Hepatocyte (in vitro differentiated cells): ENCODE measurements at regions not wholly inside any gene's neighbourhood (a gene's known extent, or its start where the extent isn't known, plus 50 kb on each side); places are given as distances from the start of the nearest gene placed in this dataset.

ENCODE experiments used
- DNase-seq: peaks from one replicate; pipeline ENCODE4 v3.0.0-alpha.2; 2016; ENCODE audit warnings: low spot score
- H2AFZ ChIP-seq: fragments of 200-600 bp; sonication (generic); 2 replicates; pipeline ENCODE4 v1.6.0; 2016; ENCODE audit warnings: antibody characterized with exemption, mild to moderate bottlenecking
- H3K27ac ChIP-seq: fragments of 200-600 bp; sonication (generic); 2 replicates; pipeline ENCODE4 v1.5.1; 2016; ENCODE audit warnings: mild to moderate bottlenecking
- H3K27me3 ChIP-seq: fragments of 200-600 bp; sonication (generic); 2 replicates; pipeline ENCODE4 v1.6.1; 2016
- H3K36me3 ChIP-seq: fragments of 200-600 bp; sonication (generic); replicated peaks from 2 replicates; pipeline ENCODE4 v1.5.1; 2016; ENCODE audit warnings: low read depth; ENCODE audit not compliant: insufficient read depth
- H3K4me1 ChIP-seq: fragments of 200-600 bp; sonication (generic); 2 replicates; pipeline ENCODE4 v1.5.1; 2016; ENCODE audit warnings: mild to moderate bottlenecking, moderate library complexity; ENCODE audit not compliant: insufficient read depth
- H3K4me2 ChIP-seq: fragments of 200-600 bp; sonication (generic); 2 replicates; pipeline ENCODE4 v1.6.0; 2016
- H3K4me3 ChIP-seq: fragments of 200-600 bp; sonication (generic); 2 replicates; pipeline ENCODE4 v1.5.1; 2016; ENCODE audit warnings: mild to moderate bottlenecking
- H3K79me2 ChIP-seq: fragments of 200-600 bp; sonication (generic); 2 replicates; pipeline ENCODE4 v1.6.0; 2017; ENCODE audit warnings: mild to moderate bottlenecking
- H3K9me2 ChIP-seq: fragments of 200-600 bp; sonication (generic); replicated peaks from 2 replicates; pipeline ENCODE4 v1.6.0; 2017; ENCODE audit warnings: mild to moderate bottlenecking; ENCODE audit not compliant: insufficient read depth
- H3K9me3 ChIP-seq: fragments of 200-600 bp; sonication (generic); 2 replicates; pipeline ENCODE4 v1.5.1; 2016; ENCODE audit warnings: low read depth, mild to moderate bottlenecking
- H4K20me1 ChIP-seq: fragments of 200-600 bp; sonication (generic); 2 replicates; pipeline ENCODE4 v1.6.0; 2016; ENCODE audit warnings: mild to moderate bottlenecking; ENCODE audit not compliant: insufficient read depth, poor library complexity, severe bottlenecking
- EZH2 ChIP-seq: fragments of 200-600 bp; sonication (generic); IDR thresholded peaks from 2 replicates; pipeline ENCODE4 v1.6.1; 2016; ENCODE audit warnings: antibody characterized with exemption, mild to moderate bottlenecking, borderline replicate concordance
- EZH2phosphoT487 ChIP-seq: fragments of 200-600 bp; sonication (generic); IDR thresholded peaks from one replicate; pipeline ENCODE4 v1.6.1; 2018; ENCODE audit warnings: antibody characterized with exemption, mild to moderate bottlenecking, low read depth, moderate library complexity; ENCODE audit not compliant: unreplicated experiment, severe bottlenecking
- WGBS: methylation state at CpG from one replicate; pipeline ENCODE4 v1.1.6; 2016; ENCODE audit warnings: low lambda C conversion rate; ENCODE audit errors: missing lambda C conversion rate; 5-methylcytosine and 5-hydroxymethylcytosine counted together
- TF ChIP-seq, protein P1 (sequence below): fragments of 200-600 bp; sonication (generic); IDR thresholded peaks from 2 replicates; pipeline ENCODE4 v1.5.1; 2016; ENCODE audit warnings: antibody characterized with exemption, mild to moderate bottlenecking; ENCODE audit not compliant: poor library complexity

DNA sequence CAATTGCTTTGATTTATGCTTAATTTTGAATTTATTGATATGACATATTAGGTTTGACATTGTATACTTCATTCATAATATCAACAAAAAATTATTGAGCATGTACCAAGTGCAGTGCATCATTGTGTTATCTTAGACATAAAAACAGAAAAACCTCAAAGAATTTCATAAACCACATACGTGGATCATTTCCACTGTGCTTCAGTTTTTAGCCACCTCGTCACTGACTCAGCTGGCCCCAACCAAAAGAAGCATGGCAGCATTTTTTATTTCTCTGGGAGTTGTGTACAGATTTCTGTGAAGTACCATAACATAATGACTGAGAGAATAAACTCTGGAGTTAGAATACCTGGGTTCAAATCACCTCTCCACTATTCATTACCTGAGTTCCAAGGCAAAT is 95.6 kb upstream of the C1orf87 start:
- Histone ChIP-seq H3K4me1 (no peaks in the 10 kb centered on the region), H4K20me1 (no peaks in the 10 kb centered on the region), H3K4me3 (no peak overlapping the region), H3K27me3 (no peaks in the 10 kb centered on the region), H3K27ac (no peak overlapping the region), H3K9me2 (no peaks in the 10 kb centered on the region), H3K4me2 (no peak overlapping the region), H3K36me3 (no peaks in the 10 kb centered on the region), H3K9me3 (no peaks in the 10 kb centered on the region), H3K79me2 (no peaks in the 10 kb centered on the region), H2AFZ (no peak overlapping the region)
- 79% methylated on average over 2 of the region's 2 CpGs for WGBS
- TF ChIP-seq EZH2 (no peak), EZH2phosphoT487 (no peak)
- TF ChIP-seq, protein P1, sequence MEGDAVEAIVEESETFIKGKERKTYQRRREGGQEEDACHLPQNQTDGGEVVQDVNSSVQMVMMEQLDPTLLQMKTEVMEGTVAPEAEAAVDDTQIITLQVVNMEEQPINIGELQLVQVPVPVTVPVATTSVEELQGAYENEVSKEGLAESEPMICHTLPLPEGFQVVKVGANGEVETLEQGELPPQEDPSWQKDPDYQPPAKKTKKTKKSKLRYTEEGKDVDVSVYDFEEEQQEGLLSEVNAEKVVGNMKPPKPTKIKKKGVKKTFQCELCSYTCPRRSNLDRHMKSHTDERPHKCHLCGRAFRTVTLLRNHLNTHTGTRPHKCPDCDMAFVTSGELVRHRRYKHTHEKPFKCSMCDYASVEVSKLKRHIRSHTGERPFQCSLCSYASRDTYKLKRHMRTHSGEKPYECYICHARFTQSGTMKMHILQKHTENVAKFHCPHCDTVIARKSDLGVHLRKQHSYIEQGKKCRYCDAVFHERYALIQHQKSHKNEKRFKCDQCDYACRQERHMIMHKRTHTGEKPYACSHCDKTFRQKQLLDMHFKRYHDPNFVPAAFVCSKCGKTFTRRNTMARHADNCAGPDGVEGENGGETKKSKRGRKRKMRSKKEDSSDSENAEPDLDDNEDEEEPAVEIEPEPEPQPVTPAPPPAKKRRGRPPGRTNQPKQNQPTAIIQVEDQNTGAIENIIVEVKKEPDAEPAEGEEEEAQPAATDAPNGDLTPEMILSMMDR, result no peak
- no peak for DNase-seq

DNA sequence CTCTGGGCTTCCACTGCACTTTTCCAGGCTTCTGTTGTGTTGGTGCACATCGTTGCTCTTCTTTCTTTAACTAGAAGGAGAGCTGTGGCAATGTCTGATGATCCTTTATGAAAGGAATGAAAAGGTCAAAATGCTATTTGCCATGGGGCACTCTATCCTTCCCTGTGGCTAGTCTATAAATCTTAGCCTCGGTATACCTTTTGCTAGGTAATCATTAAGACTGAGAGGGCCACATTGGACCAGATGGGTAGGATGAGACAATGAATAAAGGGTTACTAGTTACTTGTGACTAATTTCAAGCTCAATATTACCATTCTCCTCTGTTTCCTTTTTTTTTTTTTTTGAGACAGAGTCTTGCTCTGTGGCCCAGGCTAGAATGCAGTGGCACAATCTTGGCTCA is 89.4 kb upstream of the C1orf87 start:
- Histone ChIP-seq H3K79me2 (no peaks in the 10 kb centered on the region), H4K20me1 (no peaks in the 10 kb centered on the region), H3K9me3 (no peaks in the 10 kb centered on the region), H3K27me3 (no peaks in the 10 kb centered on the region), H2AFZ (no peak overlapping the region), H3K4me3 (no peak overlapping the region), H3K36me3 (no peaks in the 10 kb centered on the region), H3K27ac (no peak overlapping the region), H3K4me2 (no peak overlapping the region), H3K4me1 (no peaks in the 10 kb centered on the region), H3K9me2 (no peaks in the 10 kb centered on the region)
- TF ChIP-seq, protein P1, result no peak
- TF ChIP-seq EZH2 (no peak), EZH2phosphoT487 (no peak)
- no peak for DNase-seq
- 72% methylated on average over 2 of the region's 2 CpGs for WGBS

DNA sequence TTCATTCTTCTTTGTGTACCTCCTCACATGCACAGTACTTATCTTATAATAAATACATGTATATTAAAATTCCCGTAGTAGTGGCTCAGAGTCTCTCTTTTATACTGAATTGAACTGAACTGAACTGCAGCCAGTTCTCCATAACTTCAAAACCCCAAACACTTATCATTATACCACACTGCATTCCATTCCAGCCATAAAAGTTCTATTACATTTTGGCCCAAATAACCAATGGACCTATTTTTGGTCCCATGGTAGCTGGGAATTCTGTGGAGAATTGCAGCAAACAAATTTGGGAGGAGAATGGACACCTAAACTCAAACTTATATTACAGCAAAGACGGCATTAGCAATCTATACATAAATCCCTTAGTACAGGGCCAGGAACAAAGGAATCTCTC is 86.6 kb upstream of the C1orf87 start:
- no peaks in the 10 kb centered on the region for H3K79me2 ChIP-seq
- H2AFZ ChIP-seq, result no peak overlapping the region
- DNase-seq, result no peak
- no peaks in the 10 kb centered on the region for H3K9me3 ChIP-seq
- H3K36me3 ChIP-seq, result no peaks in the 10 kb centered on the region
- no peak overlapping the region for H3K27ac ChIP-seq
- no peaks in the 10 kb centered on the region for H3K27me3 ChIP-seq
- no peaks in the 10 kb centered on the region for H4K20me1 ChIP-seq
- H3K9me2 ChIP-seq, result no peaks in the 10 kb centered on the region
- H3K4me2 ChIP-seq, result no peak overlapping the region
- no peak overlapping the region for H3K4me3 ChIP-seq
- no peaks in the 10 kb centered on the region for H3K4me1 ChIP-seq
- WGBS, result 51% methylated on average over 2 of the region's 2 CpGs
- TF ChIP-seq EZH2, result no peak
- TF ChIP-seq, protein P1, result no peak
- no peak for TF ChIP-seq EZH2phosphoT487

DNA sequence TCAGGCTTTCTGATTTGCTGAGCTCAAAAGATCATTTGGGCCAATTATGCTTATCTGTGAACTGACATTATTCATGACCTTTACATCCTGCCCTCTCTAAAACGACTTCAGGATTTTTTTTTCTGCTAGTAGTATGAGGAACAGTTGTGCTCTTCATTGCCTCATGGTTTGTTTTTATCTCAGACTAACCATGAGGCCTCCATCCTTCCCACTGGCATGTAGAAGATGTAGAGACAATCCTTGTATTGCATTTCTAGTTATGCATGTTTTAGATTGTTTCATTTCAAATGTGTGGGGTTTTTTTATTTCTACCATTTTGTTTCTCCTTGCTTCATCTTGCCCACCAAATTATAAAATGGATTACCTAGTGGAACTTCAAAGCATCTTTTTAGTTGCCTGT is 82.8 kb upstream of the C1orf87 start:
- H3K9me3 ChIP-seq, result no peaks in the 10 kb centered on the region
- no peak overlapping the region for H3K4me2 ChIP-seq
- DNase-seq, result no peak
- 14% methylated on average over 1 of the region's 1 CpG for WGBS
- no peaks in the 10 kb centered on the region for H3K79me2 ChIP-seq
- H4K20me1 ChIP-seq, result no peaks in the 10 kb centered on the region
- H2AFZ ChIP-seq, result no peak overlapping the region
- H3K27me3 ChIP-seq, result no peaks in the 10 kb centered on the region
- no peaks in the 10 kb centered on the region for H3K9me2 ChIP-seq
- H3K4me1 ChIP-seq, result no peaks in the 10 kb centered on the region
- no peaks in the 10 kb centered on the region for H3K36me3 ChIP-seq
- H3K27ac ChIP-seq, result no peak overlapping the region
- H3K4me3 ChIP-seq, result no peak overlapping the region
- no peak for TF ChIP-seq EZH2
- TF ChIP-seq, protein P1, result no peak
- no peak for TF ChIP-seq EZH2phosphoT487
